Head of caudate nucleus (tissue), 42 donors: ENCODE measurements at regions not wholly inside any gene's neighbourhood (a gene's known extent, or its start where the extent isn't known, plus 50 kb on each side); places are given as distances from the start of the nearest gene placed in this dataset.
"Not testable (repeated sequence)": the region's sequence is repeated elsewhere in the genome, so short reads cannot be mapped to it uniquely, and the experiment has no call there.

ENCODE experiments used
- DNase-seq, 42 donors: peaks; one replicate each; pipeline versions ENCODE4 v3.0.0 to v3.0.0-alpha.2; 2020 to 2021; ENCODE audit warnings: mixed read lengths in 7 of 42
- intact Hi-C: fragments of 100-400 bp; cut with DNase I; formaldehyde crosslinking; loops from one replicate; pipeline ENCODE4 v1.15.0; 2022

- intact Hi-C loops = no loop called here
- DNase-seq = no peak
Measured at GRCh38 chr7:153047079-153047959, 287.8 kb downstream of the ACTR3B start.

- DNase-seq = no peak
- intact Hi-C loops = no loop called here
Measured at GRCh38 chr7:153052206-153052605, 292.7 kb downstream of the ACTR3B start.

- intact Hi-C loops = no loop called here
- DNase-seq = peak in 1 of 42 donors; percentile 25
Measured at GRCh38 chr7:153061910-153062528, 302.5 kb downstream of the ACTR3B start.

- intact Hi-C loops = no loop called here
- no peak for DNase-seq
Measured at GRCh38 chr7:153065051-153065450, 305.5 kb downstream of the ACTR3B start.

GRCh38 chr7:153066711-153067110 lies 307.2 kb downstream of the ACTR3B start:
- no peak for DNase-seq
- intact Hi-C loops = no loop called here

- no peak for DNase-seq
- intact Hi-C loops = no loop called here
Measured at GRCh38 chr7:153070141-153070540, 310.6 kb downstream of the ACTR3B start.

GRCh38 chr7:153072806-153073205 lies 313.3 kb downstream of the ACTR3B start:
- intact Hi-C loops = no loop called here
- DNase-seq = no peak

- intact Hi-C loops, DNase-seq: not testable (repeated sequence)
Measured at GRCh38 chr7:153076289-153076688, 316.7 kb downstream of the ACTR3B start.

GRCh38 chr7:153081496-153081895 lies 321.9 kb downstream of the ACTR3B start:
- intact Hi-C loops = no loop called here
- no peak for DNase-seq

GRCh38 chr7:153084278-153084677 lies 324.7 kb downstream of the ACTR3B start:
- intact Hi-C loops = no loop called here
- DNase-seq = no peak

GRCh38 chr7:153087498-153087897 lies 327.9 kb downstream of the ACTR3B start:
- intact Hi-C loops = no loop called here
- DNase-seq = no peak

- intact Hi-C loops = no loop called here
- DNase-seq = no peak
Measured at GRCh38 chr7:153088601-153089000, 329.0 kb downstream of the ACTR3B start.

- intact Hi-C loops = no loop called here
- no peak for DNase-seq
Measured at GRCh38 chr7:153090209-153090608, 330.7 kb downstream of the ACTR3B start.

GRCh38 chr7:153090764-153091163 lies 331.2 kb downstream of the ACTR3B start:
- no peak for DNase-seq
- intact Hi-C loops = no loop called here

- intact Hi-C loops = no loop called here
- DNase-seq = peak in 26 of 42 donors; percentile 4 to 61 (median 20)
Measured at GRCh38 chr7:153091477-153091876, 331.9 kb downstream of the ACTR3B start.

GRCh38 chr7:153097511-153098201 lies 338.1 kb downstream of the ACTR3B start:
- DNase-seq = no peak
- intact Hi-C loops = no loop called here

GRCh38 chr7:153099235-153099634 lies 339.7 kb downstream of the ACTR3B start:
- intact Hi-C loops = no loop called here
- no peak for DNase-seq

- intact Hi-C loops = no loop called here
- no peak for DNase-seq
Measured at GRCh38 chr7:153100691-153101237, 341.2 kb downstream of the ACTR3B start.

- no peak for DNase-seq
- intact Hi-C loops = no loop called here
Measured at GRCh38 chr7:153103202-153103601, 343.6 kb downstream of the ACTR3B start.

GRCh38 chr7:153107826-153108225 lies 348.3 kb downstream of the ACTR3B start:
- intact Hi-C loops = no loop called here
- DNase-seq = no peak
